Vagina (tissue), 2 donors: ENCODE measurements at regions not wholly inside any gene's neighbourhood (a gene's known extent, or its start where the extent isn't known, plus 50 kb on each side); places are given as distances from the start of the nearest gene placed in this dataset.
"Not testable (repeated sequence)": the region's sequence is repeated elsewhere in the genome, so short reads cannot be mapped to it uniquely, and the experiment has no call there.

Source experiments
- POLR2A ChIP-seq, 2 donors: fragments of 450-650 bp; IDR thresholded peaks; one replicate each; pipeline ENCODE4 v1.6.1; 2017; ENCODE audit warnings: antibody characterized with exemption in 2 of 2, mild to moderate bottlenecking in 2 of 2, moderate library complexity in 2 of 2
- TF ChIP-seq, protein P1 (sequence below), 3 experiments: fragments of 450-650 bp in 2 of 3; fragments of 200-600 bp in 1 of 3; sonication (generic) in 1 of 3; IDR thresholded peaks; one replicate each; pipeline ENCODE4 v1.5.1; 2017 to 2019; ENCODE audit warnings: antibody characterized with exemption in 3 of 3, mild to moderate bottlenecking in 2 of 3, moderate library complexity in 2 of 3

DNA sequence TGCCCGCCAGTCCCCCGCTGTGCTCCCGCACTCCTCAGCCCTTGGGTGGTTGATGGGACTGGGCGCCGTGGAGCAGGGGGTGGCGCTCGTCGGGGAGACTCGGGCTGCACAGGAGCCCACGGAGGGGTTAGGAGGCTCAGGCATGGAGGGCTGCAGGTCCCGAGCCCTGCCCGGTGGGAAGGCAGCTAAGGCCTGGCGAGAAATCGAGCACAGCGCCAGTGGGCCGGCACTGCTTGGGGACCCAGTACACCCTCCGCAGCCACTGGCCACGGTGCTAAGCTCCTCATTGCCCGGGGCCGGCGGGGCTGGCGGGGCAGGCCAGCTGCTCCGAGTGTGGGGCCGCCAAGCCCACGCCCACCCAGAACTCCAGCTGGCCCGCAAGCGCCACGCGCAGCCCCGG, 1496.5 kb upstream of the LRRTM3 start:
- TF ChIP-seq, protein P1, sequence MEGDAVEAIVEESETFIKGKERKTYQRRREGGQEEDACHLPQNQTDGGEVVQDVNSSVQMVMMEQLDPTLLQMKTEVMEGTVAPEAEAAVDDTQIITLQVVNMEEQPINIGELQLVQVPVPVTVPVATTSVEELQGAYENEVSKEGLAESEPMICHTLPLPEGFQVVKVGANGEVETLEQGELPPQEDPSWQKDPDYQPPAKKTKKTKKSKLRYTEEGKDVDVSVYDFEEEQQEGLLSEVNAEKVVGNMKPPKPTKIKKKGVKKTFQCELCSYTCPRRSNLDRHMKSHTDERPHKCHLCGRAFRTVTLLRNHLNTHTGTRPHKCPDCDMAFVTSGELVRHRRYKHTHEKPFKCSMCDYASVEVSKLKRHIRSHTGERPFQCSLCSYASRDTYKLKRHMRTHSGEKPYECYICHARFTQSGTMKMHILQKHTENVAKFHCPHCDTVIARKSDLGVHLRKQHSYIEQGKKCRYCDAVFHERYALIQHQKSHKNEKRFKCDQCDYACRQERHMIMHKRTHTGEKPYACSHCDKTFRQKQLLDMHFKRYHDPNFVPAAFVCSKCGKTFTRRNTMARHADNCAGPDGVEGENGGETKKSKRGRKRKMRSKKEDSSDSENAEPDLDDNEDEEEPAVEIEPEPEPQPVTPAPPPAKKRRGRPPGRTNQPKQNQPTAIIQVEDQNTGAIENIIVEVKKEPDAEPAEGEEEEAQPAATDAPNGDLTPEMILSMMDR (IDR thresholded peaks at IDR 0.05), result not testable (repeated sequence)
- TF ChIP-seq POLR2A (IDR thresholded peaks at IDR 0.05), result not testable (repeated sequence)
